ENCODE measurements at regions not wholly inside any gene's neighbourhood (a gene's known extent, or its start where the extent isn't known, plus 50 kb on each side); places are given as distances from the start of the nearest gene placed in this dataset.

GRCh38 chr13:63156816-63157215, 1741.2 kb upstream of the PCDH20 start:
- TF ChIP-seq MAX (IDR thresholded peaks at IDR 0.05) = no peak
- no peak for TF ChIP-seq REST (IDR thresholded peaks at IDR 0.05; ENCODE audit: low read depth)
- no peak for TF ChIP-seq YY1 (IDR thresholded peaks at IDR 0.05; ENCODE audit: low read depth)
- TF ChIP-seq CREB1 (IDR thresholded peaks at IDR 0.05; ENCODE audit: low read depth) = no peak
- TF ChIP-seq EP300 (IDR thresholded peaks at IDR 0.05; ENCODE audit: borderline replicate concordance) = no peak
- TF ChIP-seq RAD21 (IDR thresholded peaks at IDR 0.05; ENCODE audit: low read depth) = no peak
- TF ChIP-seq, protein P1, sequence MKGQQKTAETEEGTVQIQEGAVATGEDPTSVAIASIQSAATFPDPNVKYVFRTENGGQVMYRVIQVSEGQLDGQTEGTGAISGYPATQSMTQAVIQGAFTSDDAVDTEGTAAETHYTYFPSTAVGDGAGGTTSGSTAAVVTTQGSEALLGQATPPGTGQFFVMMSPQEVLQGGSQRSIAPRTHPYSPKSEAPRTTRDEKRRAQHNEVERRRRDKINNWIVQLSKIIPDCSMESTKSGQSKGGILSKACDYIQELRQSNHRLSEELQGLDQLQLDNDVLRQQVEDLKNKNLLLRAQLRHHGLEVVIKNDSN (IDR thresholded peaks at IDR 0.05) = no peak
- TF ChIP-seq FOXM1 (IDR thresholded peaks at IDR 0.05; ENCODE audit: borderline replicate concordance, low read depth) = no peak
